ENCODE measurements at regions not wholly inside any gene's neighbourhood (a gene's known extent, or its start where the extent isn't known, plus 50 kb on each side); places are given as distances from the start of the nearest gene placed in this dataset.
"Not testable (repeated sequence)": the region's sequence is repeated elsewhere in the genome, so short reads cannot be mapped to it uniquely, and the experiment has no call there.

DNA sequence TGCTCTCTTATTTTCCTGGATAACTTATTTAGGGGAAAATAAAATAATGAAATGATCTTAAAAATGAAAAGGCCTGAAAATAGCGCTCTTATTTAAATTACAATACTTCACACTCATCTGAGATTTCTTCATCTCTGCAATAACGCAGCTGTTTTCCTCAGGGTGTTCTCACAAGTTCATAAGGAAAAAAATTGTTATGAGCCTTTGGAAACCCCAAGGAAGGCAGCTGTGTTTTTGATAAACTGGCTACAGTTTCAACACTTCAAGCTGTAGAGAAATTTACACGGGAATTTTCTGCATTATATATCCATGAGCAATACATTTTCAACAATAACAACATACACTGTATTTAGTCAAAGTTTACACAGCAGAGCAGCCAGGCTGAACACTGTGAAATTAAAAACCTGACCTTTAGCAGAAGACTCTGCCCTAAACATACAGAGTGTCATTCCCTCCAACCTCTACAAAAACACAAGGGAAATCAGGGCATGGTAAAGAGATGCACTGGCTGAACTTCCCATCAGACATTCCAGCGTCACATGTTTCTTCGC lies 959.6 kb downstream of the SLC4A3 start:
- no peak for DNase-seq

DNA sequence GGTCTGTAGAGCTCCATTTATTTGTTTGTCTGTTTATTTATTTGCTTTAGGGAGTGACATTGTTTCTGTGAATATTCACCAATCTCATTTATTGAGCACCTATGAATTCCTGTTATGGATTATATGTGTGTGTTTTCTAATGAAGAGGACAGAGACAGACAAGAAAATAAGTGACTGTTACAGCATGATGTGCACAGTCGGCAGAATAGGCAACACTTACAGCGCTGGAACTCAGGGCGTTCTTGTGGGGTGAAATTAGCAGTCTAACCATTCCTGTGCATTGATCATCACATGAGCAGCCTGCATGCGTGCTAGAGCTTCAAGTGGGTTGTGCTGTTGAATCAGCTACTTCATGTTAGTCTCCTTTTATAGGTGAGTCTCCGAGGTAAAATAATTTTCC lies 960.7 kb downstream of the SLC4A3 start:
- DNase-seq, result no peak

DNA sequence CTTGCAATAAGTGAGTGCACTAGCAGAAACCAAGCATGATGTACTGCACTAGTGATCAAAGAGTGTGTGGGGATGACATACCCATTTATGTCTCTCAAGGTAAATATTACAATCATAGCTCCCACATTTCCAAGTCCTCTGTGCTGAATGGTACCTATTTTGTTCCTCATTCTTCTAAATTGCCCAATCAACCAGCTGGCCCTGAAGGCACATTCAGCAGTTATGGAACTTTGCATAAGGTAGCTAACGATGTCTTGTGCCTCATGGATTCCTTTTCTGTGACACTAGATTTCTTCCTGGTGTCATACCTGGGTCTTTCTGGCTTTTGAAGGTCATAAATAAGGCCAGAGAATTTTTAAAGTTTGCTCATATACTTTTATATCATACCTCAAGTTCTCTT lies 963.0 kb downstream of the SLC4A3 start:
- DNase-seq, result no peak

DNA sequence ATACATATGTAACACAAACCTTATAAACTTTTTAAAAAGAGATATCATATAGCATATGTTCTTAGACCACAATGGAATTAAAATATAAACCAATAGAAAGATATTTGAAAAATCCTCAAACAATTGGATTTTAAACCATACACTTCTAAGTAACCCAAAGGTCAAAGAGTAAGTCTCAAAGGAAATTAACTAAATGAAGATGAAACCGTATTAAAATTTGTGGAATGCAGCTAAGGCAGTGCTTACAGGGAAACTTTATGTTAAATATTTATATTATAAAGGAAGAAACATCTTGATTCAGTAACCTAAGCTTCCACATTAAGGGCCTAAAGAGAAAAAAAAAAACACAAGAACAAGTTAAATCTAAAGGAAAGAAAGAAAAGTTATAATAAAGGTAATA lies 966.1 kb downstream of the SLC4A3 start:
- no peak for DNase-seq

DNA sequence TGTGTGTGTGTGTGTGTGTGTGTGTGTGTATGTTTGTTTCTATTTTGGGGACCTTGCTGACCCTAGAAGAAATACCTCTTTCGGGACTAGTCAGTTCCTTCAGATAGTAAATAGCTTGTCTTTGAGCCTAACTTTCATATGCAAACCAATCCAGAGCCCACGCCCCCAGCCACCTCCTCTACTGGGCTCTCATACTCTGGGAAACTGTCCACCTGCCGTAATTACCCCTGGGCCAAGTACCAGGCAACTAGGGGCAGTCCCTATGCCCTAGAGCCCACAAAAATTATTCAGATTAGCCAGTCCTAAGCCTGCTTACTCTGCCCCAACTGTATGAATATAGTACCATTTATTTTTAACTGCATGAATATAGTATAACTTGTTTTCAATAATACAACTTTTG lies 970.4 kb downstream of the EPHA4 start:
- DNase-seq, result no peak

DNA sequence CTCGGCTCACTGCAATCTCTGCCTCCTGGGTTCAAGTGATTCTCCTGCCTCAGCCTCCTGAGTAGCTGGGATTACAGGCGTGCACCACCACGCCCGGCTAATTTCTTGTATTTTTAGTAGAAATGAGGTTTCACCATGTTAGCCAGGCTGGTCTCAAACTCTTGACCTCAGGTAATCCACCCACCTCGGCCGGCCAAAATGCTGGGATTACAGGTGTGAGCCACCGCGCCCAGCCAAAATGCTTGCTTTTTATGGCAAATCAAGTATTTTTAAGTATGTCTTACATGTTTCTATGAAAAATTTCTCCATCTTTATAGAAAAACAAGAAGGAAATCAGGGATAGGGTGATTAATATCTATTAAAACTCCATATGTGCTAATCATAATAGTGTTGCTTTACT lies 959.1 kb downstream of the EPHA4 start:
- DNase-seq, result not testable (repeated sequence)

DNA sequence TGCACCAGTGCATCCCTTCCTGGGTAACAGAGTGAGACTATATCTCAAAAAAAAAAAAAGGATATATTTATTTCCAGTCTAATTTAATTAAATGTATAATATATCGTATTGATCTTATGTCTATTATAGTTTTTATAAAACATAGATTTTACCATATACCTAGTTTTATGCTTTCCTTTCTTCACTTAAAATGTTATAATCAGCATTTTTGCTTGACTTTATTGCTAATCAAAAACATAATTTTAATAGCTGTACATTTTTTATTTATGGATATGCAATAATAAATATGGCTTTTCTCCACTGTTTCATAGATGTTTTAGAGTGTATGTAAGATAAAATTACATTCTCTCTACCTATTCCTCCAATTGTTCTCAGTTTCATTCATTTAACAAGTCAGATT lies 958.0 kb downstream of the EPHA4 start:
- no peak for DNase-seq

DNA sequence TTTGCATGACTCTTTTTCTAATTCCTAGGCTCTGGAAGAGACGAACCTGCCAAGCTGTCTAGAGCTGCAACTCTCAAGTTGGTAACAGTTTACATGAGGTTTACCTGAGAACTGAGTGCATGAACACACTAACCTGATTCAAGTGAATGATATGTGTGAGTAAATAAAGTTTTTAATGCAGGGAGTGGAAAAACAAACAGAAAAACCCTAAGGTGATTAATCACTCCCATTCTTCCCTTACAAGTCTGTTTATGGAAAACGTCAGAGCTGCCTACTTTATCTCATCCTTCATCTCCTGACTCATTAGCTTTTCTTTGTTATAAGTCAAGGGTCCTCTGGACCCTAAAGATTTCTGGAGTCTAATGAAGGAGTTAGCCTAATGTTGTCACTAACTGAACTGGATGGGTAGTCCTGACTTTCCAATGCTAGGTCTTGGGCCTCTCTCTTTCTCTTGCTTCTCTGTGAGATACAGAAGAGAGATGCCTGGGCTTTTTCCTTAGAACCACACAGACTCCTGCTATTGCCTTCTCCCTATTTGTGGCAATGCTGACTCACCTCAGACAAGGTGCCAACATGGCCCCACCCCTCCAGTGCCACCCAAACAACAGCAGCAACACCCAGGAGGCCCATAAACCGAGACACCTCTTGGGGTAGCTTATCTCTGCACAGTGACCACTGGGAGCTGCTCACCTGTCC lies 952.4 kb downstream of the EPHA4 start:
- DNase-seq, result no peak

DNA sequence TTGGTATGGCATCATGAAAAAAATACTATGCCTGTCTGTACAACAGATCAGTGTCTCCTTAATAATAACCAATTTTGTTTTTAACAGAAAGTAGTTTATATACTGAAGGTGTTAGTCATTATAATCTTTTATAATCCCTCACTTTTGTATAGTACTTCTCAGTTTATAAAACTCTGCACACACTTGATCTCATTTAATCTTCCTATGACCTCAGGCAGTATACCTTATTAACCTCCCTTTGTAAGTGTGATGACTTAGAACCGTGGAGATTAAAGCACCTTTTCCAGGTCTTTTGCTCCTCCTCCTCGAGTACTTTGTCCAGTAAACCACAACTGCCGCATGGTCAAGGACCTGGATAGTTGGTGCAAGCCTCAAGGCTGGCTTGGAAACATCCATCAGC lies 945.5 kb downstream of the EPHA4 start:
- no peak for DNase-seq

DNA sequence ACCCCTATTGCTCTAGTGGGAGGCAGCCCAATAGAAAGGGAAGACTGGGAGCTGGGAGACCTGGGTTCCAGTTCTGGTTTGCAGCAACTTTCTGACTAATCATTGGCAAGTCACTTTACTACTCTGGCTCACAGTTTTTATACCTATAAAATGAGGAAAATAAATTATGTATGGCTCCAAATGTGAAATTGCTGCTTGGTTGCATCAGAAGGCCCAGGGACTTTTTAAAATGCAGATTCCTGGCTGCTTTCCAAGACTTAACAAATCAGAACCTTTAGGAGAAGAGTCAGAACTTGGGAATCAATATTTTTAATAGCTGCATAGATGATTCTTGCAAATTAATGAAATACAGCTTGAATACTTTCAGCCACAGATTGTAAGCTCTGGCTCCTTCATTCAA lies 943.9 kb downstream of the EPHA4 start:
- no peak for DNase-seq

DNA sequence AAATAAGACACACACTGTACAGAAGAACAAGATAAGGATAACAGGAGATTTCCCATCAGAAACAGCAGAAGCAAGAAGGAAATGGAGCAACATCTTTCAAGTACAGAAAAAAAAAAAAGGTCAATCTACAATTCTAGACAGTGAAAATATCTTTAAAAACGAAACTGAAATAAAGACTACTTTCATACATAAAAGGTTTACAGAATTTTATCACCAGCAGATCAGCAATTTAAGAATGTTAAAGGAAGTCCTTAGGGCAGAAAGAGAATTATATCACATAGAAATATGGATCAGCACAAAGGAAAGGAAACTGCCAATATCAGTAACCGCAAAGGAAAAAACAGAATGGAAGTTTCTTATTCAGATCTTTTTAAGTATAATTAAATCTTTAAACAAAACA lies 931.0 kb downstream of the EPHA4 start:
- no peak for DNase-seq

DNA sequence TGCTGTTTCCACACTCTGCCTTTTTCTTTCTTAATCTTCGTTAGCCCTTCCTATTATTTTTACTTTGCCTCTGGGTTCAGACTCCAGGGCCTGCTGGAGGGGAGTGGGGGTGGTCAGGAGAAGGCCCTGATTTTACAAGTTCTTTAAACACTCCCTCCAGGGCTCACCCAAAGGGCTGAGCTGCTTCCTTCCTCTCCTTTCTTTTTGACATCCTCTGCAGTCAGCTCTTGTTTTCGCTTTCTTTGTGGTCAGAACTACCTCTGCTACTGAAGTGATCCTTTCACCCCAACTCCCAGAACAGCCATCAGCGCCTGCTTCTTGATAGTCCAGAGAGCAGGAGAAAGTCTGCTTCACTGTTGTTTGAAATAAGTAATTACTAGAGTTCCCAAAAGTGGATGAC lies 925.7 kb downstream of the EPHA4 start:
- no peak for DNase-seq

DNA sequence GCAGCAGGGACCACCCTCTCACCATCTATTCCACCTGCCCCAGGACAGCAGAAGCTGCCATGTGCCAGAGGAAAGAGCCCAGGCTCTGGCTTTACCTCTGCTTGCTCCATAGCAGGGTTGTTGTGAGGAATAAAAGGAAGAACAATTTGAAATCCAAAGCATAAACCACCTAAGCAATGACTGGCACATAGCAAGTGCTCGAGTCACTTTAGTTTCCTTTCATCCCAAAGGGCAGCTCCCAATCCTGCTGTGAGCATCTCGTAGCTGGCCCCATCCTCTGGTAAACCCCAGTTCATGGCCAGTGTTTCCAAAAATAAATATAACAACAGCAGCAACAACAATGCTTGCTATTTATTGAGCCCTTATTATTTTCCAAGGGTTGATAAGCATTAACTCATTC lies 923.5 kb downstream of the EPHA4 start:
- DNase-seq, result no peak

DNA sequence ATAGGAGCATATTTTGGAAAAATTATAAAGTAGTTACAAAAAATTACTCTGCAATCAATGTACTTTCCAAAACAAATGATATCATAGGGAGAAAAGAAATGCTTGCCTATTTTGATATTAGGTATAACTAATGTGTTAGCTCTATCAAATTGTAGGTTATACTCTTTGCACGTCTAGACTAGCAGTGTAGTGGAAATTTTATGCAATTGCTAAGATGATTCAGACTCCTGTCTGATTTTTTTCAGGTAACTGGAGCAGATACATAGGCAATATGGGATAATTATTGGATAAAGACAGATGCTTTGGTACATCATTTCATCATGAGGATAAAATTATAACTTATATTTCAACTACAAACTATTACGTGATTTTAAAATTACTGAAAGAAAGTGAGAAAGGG lies 918.3 kb downstream of the EPHA4 start:
- no peak for DNase-seq

DNA sequence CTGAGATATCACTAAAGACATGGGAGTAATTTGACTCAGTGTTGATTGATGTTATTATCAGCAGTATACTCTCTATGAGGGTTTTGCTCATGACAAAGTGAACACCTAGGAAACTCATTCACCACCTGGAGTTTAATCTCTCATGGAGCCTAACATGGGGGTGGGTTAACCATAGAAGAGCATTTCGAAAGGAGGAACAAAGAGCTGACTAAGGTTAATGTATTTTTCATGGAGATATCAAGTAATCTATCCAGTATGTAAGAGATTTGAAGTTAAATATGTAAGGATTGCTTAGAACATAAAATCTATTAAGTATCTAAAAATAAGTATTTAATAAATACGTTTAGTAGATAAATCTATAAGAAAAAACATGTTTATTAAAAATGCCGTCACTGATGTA lies 917.8 kb downstream of the EPHA4 start:
- no peak for DNase-seq

DNA sequence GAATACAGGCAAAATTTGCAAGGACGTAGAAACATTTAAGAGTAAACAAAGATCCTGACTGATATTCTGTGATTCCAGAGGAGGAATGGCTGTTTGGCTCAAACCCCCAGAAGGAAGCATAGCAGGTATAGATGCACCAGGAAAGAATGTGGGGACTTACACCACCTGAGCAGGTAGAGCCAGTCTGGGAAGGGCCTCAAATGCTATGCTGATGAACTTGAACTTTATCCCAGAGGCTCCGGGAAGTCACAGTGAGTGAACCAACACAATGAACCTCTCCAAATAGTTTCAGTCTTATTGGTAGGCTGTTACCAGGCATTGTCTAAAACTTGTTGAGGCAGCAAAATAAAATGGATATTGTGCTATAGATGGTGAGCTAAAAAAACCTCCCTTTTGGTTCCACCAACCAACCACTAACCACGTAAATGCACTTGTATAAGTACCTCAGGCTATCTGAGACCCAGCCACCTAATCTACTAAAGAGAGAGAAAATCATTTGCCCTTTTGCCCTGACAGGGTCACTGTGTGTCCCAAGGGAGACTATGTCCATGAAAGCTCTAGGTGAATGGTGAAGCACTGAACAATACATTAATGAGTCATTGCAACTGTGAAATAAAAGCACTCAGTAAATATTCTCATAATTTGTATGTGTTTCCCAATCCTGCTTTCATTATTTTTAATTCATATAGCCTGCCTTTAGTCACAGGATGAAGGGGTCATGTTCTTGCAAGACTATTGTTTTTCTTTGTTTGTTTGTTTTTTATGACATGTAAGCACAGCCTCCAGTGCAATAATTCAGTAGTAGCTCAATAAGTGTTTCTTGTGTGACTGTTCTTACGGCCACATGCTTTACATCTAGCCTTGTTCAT lies 911.6 kb downstream of the EPHA4 start:
- no peak for DNase-seq

DNA sequence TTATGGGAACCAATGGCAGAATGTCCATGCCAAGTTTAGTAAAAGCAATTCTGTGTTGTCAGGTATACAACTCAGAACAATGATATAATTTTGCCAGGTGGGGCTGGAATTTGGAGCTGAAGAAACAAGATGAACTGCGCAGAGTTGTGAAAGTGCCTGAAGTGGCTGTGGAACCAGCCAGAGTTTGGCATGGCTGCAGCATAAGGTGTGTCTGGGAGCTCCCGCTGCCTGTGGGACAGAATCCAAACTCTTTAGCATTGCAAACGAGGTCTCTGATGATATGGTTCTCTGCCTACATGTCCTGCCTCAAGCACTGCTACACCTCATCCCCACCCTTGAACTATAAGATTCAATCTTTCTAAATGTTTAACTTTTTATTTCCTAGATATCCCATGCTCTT lies 909.7 kb downstream of the EPHA4 start:
- no peak for DNase-seq

DNA sequence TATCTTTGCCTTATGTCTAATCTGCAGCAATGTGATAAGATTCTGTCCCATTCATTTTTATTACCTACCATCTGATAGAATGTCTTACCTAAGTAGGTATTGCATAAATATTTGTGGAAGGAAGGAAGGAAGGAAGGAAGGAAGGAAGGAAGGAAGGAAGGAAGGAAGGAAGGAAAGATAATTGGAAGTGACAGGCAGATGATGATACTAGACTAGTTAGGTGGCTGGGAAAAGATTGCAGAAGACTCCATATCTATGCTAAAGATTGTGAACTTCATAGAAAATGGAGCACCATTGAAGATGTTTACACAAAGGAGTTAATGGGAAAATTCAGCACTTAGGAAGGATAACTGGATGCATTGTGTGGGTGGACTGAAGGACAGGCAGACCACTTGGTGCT lies 909.0 kb downstream of the EPHA4 start:
- no peak for DNase-seq

DNA sequence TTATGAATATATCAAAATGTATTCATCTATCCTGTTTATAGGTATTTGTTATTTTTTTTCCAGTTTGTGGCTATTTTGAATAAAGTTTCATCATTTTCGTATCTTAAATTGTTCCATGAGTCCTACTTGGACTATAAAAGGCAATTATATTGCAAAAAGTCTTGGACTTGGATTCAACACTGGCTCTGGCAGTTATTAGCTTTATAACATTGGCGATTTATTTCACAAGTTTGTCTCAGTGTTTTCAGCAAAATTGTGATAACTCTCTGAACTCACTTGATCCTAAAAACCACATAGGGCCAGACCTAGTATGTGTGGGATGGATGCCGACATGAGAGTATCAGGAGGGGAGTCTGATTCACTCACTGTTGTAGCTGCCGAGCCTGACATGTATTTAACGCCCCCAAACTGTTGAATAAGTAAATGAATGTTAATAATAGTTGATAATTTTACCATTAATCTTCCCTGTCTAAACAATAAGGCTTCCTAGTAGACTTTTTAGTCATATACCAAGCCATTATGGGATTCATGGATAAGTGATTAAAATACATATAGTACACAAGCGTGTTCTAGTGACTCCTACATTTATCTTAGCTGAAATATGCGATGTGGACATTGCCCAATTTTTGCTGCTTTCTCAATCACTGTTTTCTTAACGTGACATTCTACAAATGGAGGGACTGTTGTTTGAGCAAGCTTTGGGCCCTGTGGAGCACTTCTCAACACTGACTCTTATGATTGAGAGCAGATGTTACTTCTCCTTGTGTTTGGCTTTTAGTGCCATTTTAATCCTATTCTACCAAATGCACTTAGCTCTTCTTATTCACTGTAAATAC lies 907.6 kb downstream of the EPHA4 start:
- no peak for DNase-seq

DNA sequence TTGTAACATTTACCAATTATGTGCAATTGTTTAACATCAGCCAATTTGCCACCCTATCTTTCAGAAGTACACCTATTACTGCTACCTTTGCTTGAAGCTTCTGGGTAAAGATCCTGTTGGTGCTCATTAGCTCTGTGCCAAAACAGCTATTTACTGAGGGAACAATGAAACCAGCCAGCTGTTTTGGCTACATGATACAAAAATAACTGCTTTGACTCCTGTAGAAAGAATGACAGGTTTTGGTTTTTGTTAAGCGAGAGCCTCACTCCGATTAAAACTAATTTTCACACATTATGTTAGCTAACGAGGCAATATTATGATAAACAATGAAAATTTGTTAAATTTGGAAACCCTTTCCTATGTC lies 907.0 kb downstream of the EPHA4 start:
- no peak for DNase-seq

DNA sequence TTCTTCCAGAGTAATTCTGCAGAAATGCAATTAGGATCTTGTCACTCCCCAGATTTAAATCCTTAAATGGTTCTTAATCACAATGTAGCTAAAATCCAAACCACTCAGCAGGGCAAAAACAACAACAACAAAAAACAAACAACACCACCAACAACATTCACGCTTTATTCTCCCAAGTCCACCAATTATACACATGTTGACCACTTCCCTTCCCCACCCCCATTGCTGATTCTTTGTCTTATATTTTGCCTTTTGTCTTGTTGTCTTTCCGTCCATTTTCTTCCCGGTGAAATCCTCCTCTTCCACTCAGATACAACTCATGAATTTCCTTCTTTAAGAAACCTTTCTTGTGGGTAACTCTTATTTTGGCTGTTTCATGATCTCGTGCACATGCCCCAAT lies 902.8 kb downstream of the EPHA4 start:
- DNase-seq, result no peak

DNA sequence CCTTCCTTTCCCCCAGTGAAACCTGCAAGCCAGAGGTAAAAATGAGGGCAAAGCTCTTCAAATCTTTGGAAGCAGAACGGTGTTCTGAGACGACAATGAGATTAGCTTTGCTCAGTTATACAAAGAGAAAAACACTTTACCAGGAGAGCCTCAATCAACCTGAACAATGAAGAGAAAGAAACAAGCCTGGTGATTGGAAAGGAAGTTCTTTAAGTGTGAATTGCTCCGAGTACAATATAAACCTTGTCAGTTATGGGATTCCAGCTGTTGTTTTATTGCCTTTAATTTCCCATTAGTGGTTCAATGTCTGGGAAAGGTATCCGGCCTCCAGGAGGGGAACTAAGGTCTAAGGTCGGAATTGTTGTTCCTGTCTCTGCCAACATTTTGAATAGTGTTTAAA lies 901.6 kb downstream of the EPHA4 start:
- no peak for DNase-seq

DNA sequence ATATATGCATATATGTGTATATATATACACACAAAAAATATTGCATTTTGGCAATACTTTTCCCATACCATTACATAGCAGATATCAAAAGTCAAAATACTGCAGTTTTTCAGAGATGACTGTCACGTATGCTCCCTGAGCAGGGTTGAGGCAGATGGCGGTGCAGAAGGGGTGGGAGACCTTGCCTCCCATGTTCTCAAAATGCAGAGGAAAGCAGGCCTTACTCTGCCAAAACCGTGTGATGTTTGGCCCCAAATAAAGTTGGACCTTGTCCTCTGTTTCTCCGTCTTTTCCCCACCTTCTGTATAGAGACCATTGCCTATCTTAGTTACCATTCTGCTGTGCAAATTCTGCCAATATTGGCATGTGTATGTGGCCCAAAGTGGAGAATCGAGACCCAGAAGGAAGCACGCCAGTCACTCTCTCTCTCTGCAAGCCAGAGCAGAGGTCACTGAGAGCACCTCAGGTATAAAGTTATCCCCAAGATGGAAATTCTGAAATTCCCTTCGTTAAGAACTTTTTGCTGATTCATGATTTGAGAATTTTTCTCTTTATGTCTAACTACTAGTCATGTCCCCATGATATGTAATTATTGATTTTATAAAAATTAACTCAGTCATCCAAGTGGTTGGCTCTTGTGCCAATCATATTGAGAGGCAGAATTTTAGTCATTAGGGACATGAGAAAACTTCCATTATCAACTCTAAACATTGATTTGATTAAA lies 898.8 kb downstream of the EPHA4 start:
- no peak for DNase-seq

Measured in activated naive CD4-positive, alpha-beta T cell treated with Interleukin-2 at 50 U/mL for 16 hours (primary cell).